ENCODE measurements at regions not wholly inside any gene's neighbourhood (a gene's known extent, or its start where the extent isn't known, plus 50 kb on each side); places are given as distances from the start of the nearest gene placed in this dataset.

DNA sequence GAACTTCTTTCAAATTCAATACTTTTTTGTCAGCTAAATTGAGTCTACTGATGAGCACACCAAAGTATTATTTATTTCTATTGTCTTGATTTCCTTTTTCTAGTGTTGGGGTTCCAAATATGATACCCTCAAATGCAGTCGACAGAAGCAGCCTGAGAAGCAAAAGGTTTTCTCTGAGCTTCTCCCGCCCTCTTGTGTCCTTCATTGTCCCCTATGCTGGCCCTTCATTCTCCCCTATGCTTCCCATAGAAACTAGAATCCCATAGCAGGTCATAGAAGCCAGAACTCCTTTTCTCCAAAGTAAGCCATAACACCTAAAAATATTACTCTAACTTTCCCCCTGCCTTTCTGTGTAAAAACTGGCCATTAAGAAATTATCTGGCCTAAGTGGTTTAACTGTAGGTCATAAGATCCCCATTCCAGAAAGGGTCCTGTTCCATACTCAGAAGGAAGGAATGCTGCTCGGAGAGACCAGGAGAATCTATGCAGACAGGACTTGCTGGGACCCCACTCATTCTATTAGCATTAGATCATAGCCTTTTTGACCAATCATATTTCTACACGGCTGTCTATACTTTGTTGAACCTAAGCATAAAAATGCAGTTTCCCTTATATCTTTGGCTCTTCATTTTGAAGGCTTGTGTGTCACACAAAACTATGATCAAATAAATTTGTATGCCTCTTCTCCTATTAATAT, 764.6 kb upstream of the PKDCC start:
- no peaks in the 10 kb centered on the region for H3K27me3 ChIP-seq (ENCODE audit: control insufficient read depth in 2 of 2, insufficient read depth in 2 of 2, low read length in 2 of 2)
- Mint-ChIP-seq H3K27ac (no peak overlapping the region), H3K4me3 (no peak overlapping the region), H3K27me3 (peaks cover 0 to 3% (median 0%) of the 10 kb centered on the region in 5 donors), H3K9me3 (peaks cover 0 to 4% (median 0%) of the 10 kb centered on the region in 11 donors), H3K36me3 (no peaks in the 10 kb centered on the region), H3K4me1 (no peaks in the 10 kb centered on the region)
- ChIA-PET POLR2A (no interaction called here), CTCF (interaction anchor here (0.6 kb wide), 1 partner anchor 770 kb away, joined by 3 read pairs; no protein-coding TSS in a partner anchor)
- no peak for DNase-seq
- H3K27ac ChIP-seq (ENCODE audit: low read depth, low read length): no peak overlapping the region
- no peaks in the 10 kb centered on the region for H3K9me3 ChIP-seq (ENCODE audit: control insufficient read depth in 2 of 3, low read length in 3 of 3)
- no peak overlapping the region for H3K4me3 ChIP-seq (ENCODE audit: low read length)
- no peaks in the 10 kb centered on the region for H3K4me1 ChIP-seq (ENCODE audit: control insufficient read depth in 2 of 2, insufficient read depth in 2 of 2, low read length in 2 of 2)
- no peaks in the 10 kb centered on the region for H3K36me3 ChIP-seq (ENCODE audit: control insufficient read depth in 2 of 3, insufficient read depth in 3 of 3, low read length in 3 of 3)
- no peak for ATAC-seq
- intact Hi-C loops (cut with micrococcal nuclease): no loop called here

GRCh38 chr2:41293491-41293890, 754.3 kb upstream of the PKDCC start:
- no peaks in the 10 kb centered on the region for H3K27me3 ChIP-seq (ENCODE audit: control insufficient read depth in 2 of 2, insufficient read depth in 2 of 2, low read length in 2 of 2)
- POLR2A ChIA-PET: no interaction called here
- no peak overlapping the region for H3K4me3 ChIP-seq (ENCODE audit: low read length)
- intact Hi-C loops (cut with micrococcal nuclease): no loop called here
- no peaks in the 10 kb centered on the region for H3K36me3 ChIP-seq (ENCODE audit: control insufficient read depth in 2 of 3, insufficient read depth in 3 of 3, low read length in 3 of 3)
- no peaks in the 10 kb centered on the region for H3K36me3 Mint-ChIP-seq
- H3K9me3 Mint-ChIP-seq: peaks cover 0 to 6% (median 0%) of the 10 kb centered on the region in 11 donors
- DNase-seq: no peak
- CTCF ChIA-PET: no interaction called here
- H3K27me3 Mint-ChIP-seq: no peaks in the 10 kb centered on the region
- H3K27ac ChIP-seq (ENCODE audit: low read depth, low read length): no peak overlapping the region
- H3K4me1 ChIP-seq (ENCODE audit: control insufficient read depth in 2 of 2, insufficient read depth in 2 of 2, low read length in 2 of 2): no peaks in the 10 kb centered on the region
- no peaks in the 10 kb centered on the region for H3K9me3 ChIP-seq (ENCODE audit: control insufficient read depth in 2 of 3, low read length in 3 of 3)
- H3K4me1 Mint-ChIP-seq: no peaks in the 10 kb centered on the region
- no peak overlapping the region for H3K4me3 Mint-ChIP-seq
- H3K27ac Mint-ChIP-seq: no peak overlapping the region
- no peak for ATAC-seq

DNA sequence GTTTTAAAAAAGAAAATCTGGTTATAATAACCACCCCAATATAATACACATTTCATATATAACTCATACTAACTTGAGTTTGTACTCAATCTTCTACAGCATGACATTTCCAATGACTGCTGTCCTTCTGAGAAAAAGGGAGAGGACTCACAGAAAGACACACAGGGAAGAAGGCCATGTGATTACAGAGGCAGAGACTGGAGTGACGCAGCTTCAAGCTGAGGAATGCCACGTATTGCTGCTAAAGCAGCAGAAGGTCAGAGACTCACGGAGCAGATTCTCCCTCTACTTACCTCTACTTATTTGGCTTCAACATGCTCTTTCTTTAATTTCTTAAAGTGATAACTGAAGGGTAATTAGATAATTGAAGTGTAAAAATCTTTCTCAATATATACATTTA, 753.5 kb upstream of the PKDCC start:
- Mint-ChIP-seq H3K4me3 (no peak overlapping the region), H3K9me3 (peaks cover 0 to 8% (median 0%) of the 10 kb centered on the region in 11 donors), H3K27me3 (no peaks in the 10 kb centered on the region), H3K36me3 (no peaks in the 10 kb centered on the region), H3K27ac (no peak overlapping the region), H3K4me1 (no peaks in the 10 kb centered on the region)
- Histone ChIP-seq H3K4me3 (ENCODE audit: low read length) (no peak overlapping the region), H3K27ac (ENCODE audit: low read depth, low read length) (no peak overlapping the region), H3K36me3 (ENCODE audit: control insufficient read depth in 2 of 3, insufficient read depth in 3 of 3, low read length in 3 of 3) (no peaks in the 10 kb centered on the region), H3K27me3 (ENCODE audit: control insufficient read depth in 2 of 2, insufficient read depth in 2 of 2, low read length in 2 of 2) (no peaks in the 10 kb centered on the region), H3K4me1 (ENCODE audit: control insufficient read depth in 2 of 2, insufficient read depth in 2 of 2, low read length in 2 of 2) (no peaks in the 10 kb centered on the region), H3K9me3 (ENCODE audit: control insufficient read depth in 2 of 3, low read length in 3 of 3) (no peaks in the 10 kb centered on the region)
- no peak for ATAC-seq
- no peak for DNase-seq
- CTCF ChIA-PET: no interaction called here
- intact Hi-C loops (cut with micrococcal nuclease): no loop called here
- POLR2A ChIA-PET: no interaction called here

DNA sequence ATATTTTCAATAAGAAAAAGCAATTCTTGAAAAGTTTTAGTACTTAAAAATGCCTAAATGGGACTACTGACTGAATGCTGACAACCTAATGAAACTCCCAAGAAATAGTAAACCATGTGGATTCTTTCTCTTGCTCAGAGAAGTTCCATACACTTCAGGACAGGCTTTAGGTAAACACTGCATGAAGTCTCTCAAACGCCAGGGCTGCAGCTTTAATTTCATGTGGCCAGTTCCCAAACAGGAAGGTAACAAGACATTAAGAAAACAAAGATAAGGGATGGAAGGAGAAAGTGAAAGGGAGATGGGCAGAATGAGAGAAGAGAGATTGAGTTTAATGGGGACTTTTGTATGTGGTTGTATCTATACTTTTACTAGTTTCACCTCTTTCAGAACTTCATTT, 734.7 kb upstream of the PKDCC start:
- DNase-seq (no peak), ATAC-seq (no peak)
- H3K36me3 Mint-ChIP-seq: no peaks in the 10 kb centered on the region
- intact Hi-C loops (cut with micrococcal nuclease): no loop called here
- Histone ChIP-seq H3K4me3 (ENCODE audit: low read length) (no peak overlapping the region), H3K27me3 (ENCODE audit: control insufficient read depth in 2 of 2, insufficient read depth in 2 of 2, low read length in 2 of 2) (no peaks in the 10 kb centered on the region), H3K36me3 (ENCODE audit: control insufficient read depth in 2 of 3, insufficient read depth in 3 of 3, low read length in 3 of 3) (no peaks in the 10 kb centered on the region), H3K27ac (ENCODE audit: low read depth, low read length) (no peak overlapping the region), H3K4me1 (ENCODE audit: control insufficient read depth in 2 of 2, insufficient read depth in 2 of 2, low read length in 2 of 2) (no peaks in the 10 kb centered on the region), H3K9me3 (ENCODE audit: control insufficient read depth in 2 of 3, low read length in 3 of 3) (no peaks in the 10 kb centered on the region)
- H3K27me3 Mint-ChIP-seq: peaks cover 0 to 8% (median 0%) of the 10 kb centered on the region in 5 donors
- H3K4me1 Mint-ChIP-seq: no peaks in the 10 kb centered on the region
- H3K9me3 Mint-ChIP-seq: peaks cover 0 to 6% (median 1%) of the 10 kb centered on the region in 11 donors
- ChIA-PET CTCF (no interaction called here), POLR2A (no interaction called here)
- no peak overlapping the region for H3K4me3 Mint-ChIP-seq
- no peak overlapping the region for H3K27ac Mint-ChIP-seq

- H3K36me3 Mint-ChIP-seq: no peaks in the 10 kb centered on the region
- H3K4me1 ChIP-seq (ENCODE audit: control insufficient read depth in 2 of 2, insufficient read depth in 2 of 2, low read length in 2 of 2): no peaks in the 10 kb centered on the region
- intact Hi-C loops (cut with micrococcal nuclease): no loop called here
- peaks cover 0 to 6% (median 1%) of the 10 kb centered on the region in 11 donors for H3K9me3 Mint-ChIP-seq
- ChIA-PET POLR2A (no interaction called here), CTCF (no interaction called here)
- H3K27me3 ChIP-seq (ENCODE audit: control insufficient read depth in 2 of 2, insufficient read depth in 2 of 2, low read length in 2 of 2): no peaks in the 10 kb centered on the region
- no peak overlapping the region for H3K4me3 ChIP-seq (ENCODE audit: low read length)
- H3K9me3 ChIP-seq (ENCODE audit: control insufficient read depth in 2 of 3, low read length in 3 of 3): no peaks in the 10 kb centered on the region
- H3K27ac ChIP-seq (ENCODE audit: low read depth, low read length): no peak overlapping the region
- no peaks in the 10 kb centered on the region for H3K36me3 ChIP-seq (ENCODE audit: control insufficient read depth in 2 of 3, insufficient read depth in 3 of 3, low read length in 3 of 3)
- peaks cover 0 to 8% (median 0%) of the 10 kb centered on the region in 5 donors for H3K27me3 Mint-ChIP-seq
- ATAC-seq (no peak), DNase-seq (no peak)
- no peak overlapping the region for H3K27ac Mint-ChIP-seq
- no peak overlapping the region for H3K4me3 Mint-ChIP-seq
- no peaks in the 10 kb centered on the region for H3K4me1 Mint-ChIP-seq
These were observed 733.2 kb upstream of the PKDCC start for GRCh38 chr2:41314511-41315070.

- Histone ChIP-seq H3K36me3 (ENCODE audit: control insufficient read depth in 2 of 3, insufficient read depth in 3 of 3, low read length in 3 of 3) (no peaks in the 10 kb centered on the region), H3K4me3 (ENCODE audit: low read length) (no peak overlapping the region), H3K4me1 (ENCODE audit: control insufficient read depth in 2 of 2, insufficient read depth in 2 of 2, low read length in 2 of 2) (no peaks in the 10 kb centered on the region), H3K27ac (ENCODE audit: low read depth, low read length) (no peak overlapping the region), H3K27me3 (ENCODE audit: control insufficient read depth in 2 of 2, insufficient read depth in 2 of 2, low read length in 2 of 2) (no peaks in the 10 kb centered on the region), H3K9me3 (ENCODE audit: control insufficient read depth in 2 of 3, low read length in 3 of 3) (no peaks in the 10 kb centered on the region)
- H3K27me3 Mint-ChIP-seq: peaks cover 0 to 8% (median 0%) of the 10 kb centered on the region in 5 donors
- H3K27ac Mint-ChIP-seq: no peak overlapping the region
- CTCF ChIA-PET: no interaction called here
- intact Hi-C loops (cut with micrococcal nuclease): no loop called here
- ATAC-seq: no peak
- H3K4me3 Mint-ChIP-seq: no peak overlapping the region
- no peak for DNase-seq
- POLR2A ChIA-PET: no interaction called here
- no peaks in the 10 kb centered on the region for H3K36me3 Mint-ChIP-seq
- H3K4me1 Mint-ChIP-seq: no peaks in the 10 kb centered on the region
- H3K9me3 Mint-ChIP-seq: peaks cover 0 to 5% (median 0%) of the 10 kb centered on the region in 11 donors
These were observed 728.4 kb upstream of the PKDCC start for GRCh38 chr2:41319437-41319836.

DNA sequence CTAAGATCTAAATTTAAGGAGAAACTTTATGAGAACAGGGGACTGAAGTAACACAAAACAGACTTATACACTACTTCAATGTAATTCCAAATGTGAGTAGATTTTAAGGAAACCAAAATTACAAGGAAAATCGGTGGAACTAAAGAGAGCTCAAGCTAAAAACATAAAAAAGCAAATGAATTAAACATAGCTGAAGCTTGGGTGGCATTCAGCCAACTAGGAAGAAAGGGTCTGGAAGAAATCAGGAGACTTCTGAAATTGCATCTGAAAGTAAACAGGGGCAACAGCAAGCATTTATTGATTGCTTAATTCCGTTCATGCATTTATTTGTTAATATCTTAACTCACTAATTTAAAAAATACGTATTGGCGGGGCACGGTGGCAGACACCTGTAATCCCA, 727.3 kb upstream of the PKDCC start:
- Mint-ChIP-seq H3K36me3 (peaks cover 0 to 3% (median 0%) of the 10 kb centered on the region in 5 donors), H3K4me3 (no peak overlapping the region), H3K27ac (no peak overlapping the region), H3K4me1 (no peaks in the 10 kb centered on the region), H3K27me3 (peaks cover 0 to 5% (median 0%) of the 10 kb centered on the region in 5 donors), H3K9me3 (peaks cover 0 to 8% (median 0%) of the 10 kb centered on the region in 11 donors)
- DNase-seq: no peak
- intact Hi-C loops (cut with micrococcal nuclease): no loop called here
- no peaks in the 10 kb centered on the region for H3K9me3 ChIP-seq (ENCODE audit: control insufficient read depth in 2 of 3, low read length in 3 of 3)
- ChIA-PET POLR2A (no interaction called here), CTCF (no interaction called here)
- no peaks in the 10 kb centered on the region for H3K27me3 ChIP-seq (ENCODE audit: control insufficient read depth in 2 of 2, insufficient read depth in 2 of 2, low read length in 2 of 2)
- no peak overlapping the region for H3K27ac ChIP-seq (ENCODE audit: low read depth, low read length)
- no peak for ATAC-seq
- no peak overlapping the region for H3K4me3 ChIP-seq (ENCODE audit: low read length)
- H3K36me3 ChIP-seq (ENCODE audit: control insufficient read depth in 2 of 3, insufficient read depth in 3 of 3, low read length in 3 of 3): no peaks in the 10 kb centered on the region
- no peaks in the 10 kb centered on the region for H3K4me1 ChIP-seq (ENCODE audit: control insufficient read depth in 2 of 2, insufficient read depth in 2 of 2, low read length in 2 of 2)
